GM19351 (cell line): ENCODE measurements at regions not wholly inside any gene's neighbourhood (a gene's known extent, or its start where the extent isn't known, plus 50 kb on each side); places are given as distances from the start of the nearest gene placed in this dataset.

Experiments
- ATAC-seq: cut with Tn5 transposase; IDR thresholded peaks from one replicate; pipeline ENCODE4 v1.9.1; 2021; ENCODE audit warnings: mild to moderate bottlenecking, moderate library complexity; ENCODE audit not compliant: unreplicated experiment

DNA sequence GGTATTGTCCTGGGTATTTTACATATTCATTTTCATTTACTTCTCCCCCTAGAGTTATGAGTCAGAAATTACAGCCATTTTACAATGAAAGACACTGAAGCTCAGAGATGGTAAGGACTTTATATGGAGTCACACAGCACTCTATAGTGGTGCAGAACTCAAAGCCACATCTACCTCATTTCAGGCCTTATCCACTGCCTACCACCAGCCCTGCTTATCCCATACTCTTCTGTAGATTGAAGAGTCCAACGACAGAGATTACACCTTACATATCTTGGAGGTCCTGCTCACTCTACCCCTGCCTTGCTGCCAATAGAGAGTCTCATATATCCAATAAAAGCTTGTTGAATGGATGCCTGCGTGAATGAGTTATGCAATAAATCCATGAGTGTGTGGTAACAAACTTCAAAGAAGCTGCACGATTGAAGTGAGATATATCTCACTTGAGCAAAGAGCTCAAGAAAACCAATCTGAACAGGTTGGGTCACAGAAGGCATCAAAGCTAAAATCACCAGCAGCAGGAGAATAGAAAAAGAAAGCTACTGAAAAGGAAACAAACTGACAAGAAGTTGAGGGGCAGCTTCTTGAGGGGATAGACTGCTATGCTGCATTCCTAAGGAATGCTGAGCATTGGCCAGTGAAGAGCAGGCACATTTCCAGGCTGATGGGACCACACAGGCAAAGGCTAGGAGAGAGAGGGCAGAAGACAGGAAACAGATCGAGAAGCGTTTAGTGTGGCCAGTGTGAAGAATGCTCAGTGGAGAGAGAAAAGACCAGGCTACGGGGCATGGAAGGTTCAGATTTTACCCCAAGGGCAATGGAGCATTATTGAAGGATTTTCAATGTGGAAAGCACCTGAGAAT is 585.6 kb downstream of the DHX35 start:
- no peak for ATAC-seq

GRCh38 chr20:39541136-39541803 is 579.1 kb downstream of the DHX35 start:
- ATAC-seq: no peak

- no peak for ATAC-seq
These were observed 576.2 kb downstream of the DHX35 start for GRCh38 chr20:39538317-39538716.

DNA sequence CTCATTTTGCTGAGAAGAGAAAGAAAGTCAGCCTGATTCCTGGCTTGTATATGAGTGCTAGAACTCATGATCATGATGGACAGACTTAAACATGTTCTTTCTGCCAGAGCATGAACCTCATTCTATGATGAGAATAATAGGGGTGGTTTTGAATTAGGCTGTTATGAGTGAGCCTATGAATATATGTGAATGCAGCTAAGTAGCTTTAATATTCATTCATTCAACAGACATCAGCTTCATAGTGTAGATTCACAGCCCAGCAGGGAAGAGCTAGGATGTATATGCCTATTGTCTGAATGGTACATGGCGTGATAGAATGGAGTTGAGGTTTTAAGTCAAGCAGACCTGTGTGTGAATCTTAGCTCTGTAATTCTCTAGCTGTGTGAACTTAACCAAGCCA is 573.2 kb downstream of the DHX35 start:
- ATAC-seq: no peak

DNA sequence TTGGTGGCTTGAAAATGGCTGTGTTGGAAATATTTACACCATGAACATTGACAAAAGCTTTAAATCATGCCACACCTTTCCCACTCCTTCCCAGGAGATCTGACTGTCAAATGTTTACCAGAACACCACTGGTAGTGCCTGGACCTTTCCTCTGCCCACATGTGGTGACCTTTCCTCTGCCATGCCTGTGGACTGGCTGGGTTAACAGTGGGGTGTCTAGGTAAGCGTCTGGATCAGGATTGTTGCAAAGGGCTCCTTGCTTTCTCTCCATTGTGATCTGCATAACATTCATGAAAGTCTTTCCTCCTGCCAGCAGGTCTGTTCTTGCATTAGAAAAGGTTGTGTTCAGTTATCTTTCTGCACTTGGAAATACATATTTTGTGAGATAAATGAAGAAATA is 572.7 kb downstream of the DHX35 start:
- ATAC-seq: no peak

DNA sequence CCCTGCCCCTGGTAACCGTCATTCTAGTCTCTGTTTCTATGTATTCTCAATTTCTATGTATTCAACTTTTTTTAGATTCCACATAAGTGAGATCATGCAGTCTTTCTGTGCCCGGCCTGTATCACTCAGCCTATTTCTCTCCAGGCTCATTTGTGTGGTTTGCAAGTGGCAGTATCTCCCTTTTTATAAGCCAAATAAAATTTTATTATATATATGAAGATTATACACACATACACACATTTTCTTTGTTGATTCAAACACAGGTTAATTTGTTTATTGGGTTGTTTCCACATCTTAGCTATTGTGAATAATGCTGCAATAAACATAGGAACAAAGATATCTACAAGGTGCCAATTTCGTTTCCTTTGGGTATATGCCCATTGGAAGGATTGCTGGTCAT is 571.7 kb downstream of the DHX35 start:
- no peak for ATAC-seq

GRCh38 chr20:39532205-39532604 is 570.1 kb downstream of the DHX35 start:
- ATAC-seq: no peak

DNA sequence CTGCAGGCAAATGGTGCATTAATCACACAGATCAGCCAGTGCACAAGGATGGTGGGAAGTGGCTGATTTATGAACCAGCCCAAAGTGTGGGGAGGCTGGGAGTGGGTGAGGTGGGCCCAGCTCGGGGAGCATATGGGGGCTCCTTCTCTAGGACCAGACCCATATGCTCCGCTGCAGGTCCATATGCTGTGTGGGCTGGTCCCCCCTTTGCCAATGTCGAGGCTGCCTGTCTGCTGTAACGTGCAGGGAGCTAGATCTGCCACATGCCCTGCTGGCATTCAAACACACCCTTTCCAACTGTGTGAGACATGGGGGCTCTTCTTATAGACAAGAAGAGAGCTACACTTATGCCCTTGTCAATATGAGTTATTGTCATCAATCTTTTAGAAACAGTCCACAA is 566.3 kb downstream of the DHX35 start:
- ATAC-seq: no peak

GRCh38 chr20:39524371-39524911 is 562.3 kb downstream of the DHX35 start:
- no peak for ATAC-seq

DNA sequence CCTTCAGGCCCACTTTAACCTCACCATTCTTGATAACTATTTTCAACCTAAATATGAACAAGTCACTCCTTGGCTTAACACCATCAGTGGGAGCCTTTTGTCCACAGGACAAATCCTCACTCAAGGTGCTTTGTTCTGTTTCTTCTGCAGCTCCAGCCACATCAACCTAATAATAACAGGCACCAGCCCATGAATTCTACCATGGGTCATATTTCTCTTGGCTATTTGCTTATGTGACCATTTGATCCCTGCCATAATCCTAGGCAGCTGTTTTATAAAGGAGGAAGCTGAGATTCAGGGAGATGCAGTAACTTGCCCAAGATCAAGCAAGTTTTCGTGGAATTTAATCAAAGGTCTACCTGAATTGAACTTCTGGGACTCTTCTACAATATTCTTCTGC is 561.3 kb downstream of the DHX35 start:
- no peak for ATAC-seq

DNA sequence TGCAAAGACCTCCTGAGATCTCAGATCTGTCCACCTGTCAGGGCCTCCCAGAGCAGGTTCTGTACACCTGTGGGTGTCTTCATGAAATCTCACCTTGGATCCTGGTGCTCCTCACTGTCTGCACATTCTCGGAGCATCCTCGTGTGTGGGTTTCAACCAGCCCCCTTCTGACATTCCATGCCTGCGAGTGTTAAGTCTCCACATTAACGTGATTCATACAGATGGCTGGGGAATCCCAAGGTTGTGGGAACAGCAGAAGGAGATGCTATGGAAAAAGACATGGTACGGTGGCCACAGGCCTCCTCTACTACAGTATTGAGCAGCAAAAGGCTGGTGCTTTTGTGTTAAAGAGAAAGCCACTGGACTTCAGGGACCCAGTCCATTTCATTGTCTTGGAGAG is 556.5 kb downstream of the DHX35 start:
- ATAC-seq: no peak

- no peak for ATAC-seq
These were observed 554.8 kb downstream of the DHX35 start for GRCh38 chr20:39516964-39517363.

DNA sequence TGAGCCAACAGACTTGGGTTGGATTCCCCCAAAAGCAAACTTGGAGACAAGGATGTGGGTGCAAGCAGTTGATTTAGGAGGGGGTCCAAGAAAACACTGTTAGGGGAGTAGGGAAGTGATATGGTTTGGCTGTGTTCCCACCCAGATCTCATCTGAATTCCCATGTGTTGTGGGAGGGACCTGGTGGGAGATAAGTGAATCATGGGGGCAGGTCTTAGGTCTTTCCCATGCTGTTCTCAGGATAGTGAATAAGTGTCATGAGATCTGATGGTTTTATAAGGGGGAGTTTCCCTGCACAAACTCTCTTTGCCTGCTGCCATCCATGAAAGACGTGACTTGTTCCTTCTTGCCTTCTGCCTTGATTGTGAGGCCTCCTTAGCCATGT is 542.6 kb downstream of the DHX35 start:
- ATAC-seq: no peak

DNA sequence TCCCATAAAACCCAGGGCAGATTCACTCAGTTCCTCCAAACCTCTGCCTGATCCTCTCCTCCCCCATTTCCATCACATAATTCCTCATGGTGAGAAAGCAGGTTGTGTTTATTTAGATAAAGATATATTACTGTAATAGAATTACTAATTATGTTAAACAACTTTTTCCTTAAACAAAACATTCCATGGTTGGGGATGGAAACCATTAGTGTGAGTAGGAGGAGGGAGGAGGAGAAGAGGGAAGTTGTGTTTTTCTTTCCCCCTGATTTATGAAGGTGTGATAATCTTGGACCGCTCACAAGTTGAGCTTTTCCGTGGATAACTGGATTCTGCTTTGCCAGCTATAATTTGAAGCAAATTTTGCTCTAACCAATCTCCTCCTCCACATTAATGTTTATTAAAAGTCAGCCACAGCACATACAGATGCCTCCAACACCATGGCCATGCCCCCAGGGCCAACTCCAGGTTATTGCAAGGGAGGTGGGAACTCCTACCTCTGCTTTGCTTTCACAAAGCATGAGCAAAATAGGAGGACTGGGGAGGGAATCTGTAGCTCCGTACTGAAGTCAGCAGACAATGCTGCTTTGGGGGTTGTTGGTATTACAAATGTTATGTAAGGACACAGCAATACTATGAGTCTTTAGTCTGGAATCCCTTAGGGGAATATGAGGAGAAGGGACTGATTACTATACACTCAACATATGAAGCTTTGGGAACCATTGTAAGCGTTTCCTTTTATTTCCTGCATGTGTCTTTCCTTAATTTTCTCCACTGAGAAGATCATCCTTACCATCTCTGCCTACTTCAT is 542.0 kb downstream of the DHX35 start:
- no peak for ATAC-seq

- ATAC-seq: no peak
These were observed 530.2 kb downstream of the DHX35 start for GRCh38 chr20:39492223-39492797.

GRCh38 chr20:39491711-39492110 is 529.6 kb downstream of the DHX35 start:
- no peak for ATAC-seq

DNA sequence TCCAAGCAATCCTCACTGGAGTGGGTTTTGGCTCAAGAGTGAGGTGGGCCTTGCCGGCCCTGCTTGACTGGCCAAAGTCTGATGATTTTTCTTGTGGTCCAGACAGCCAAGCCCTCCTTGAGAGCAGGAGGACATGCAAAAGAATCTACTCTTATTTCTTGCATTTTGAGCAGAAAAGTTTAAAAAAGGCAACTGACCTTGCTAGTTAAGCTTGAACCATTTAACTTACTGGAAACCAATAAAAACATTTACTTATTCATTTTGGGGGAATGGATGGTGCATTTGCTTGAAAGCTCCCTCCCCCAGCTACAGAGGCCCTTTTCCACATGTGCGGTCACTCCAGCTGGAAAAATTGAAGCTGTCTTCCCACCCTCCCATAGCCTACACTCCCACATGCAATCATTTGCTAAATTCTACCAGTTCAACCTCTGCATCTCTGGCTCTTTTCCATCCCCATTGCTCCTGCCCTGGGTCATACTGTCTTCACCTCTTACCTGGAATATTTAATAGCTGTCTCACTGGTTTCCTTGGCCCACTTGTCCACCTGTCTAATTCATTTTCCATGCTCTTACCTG is 527.9 kb downstream of the DHX35 start:
- ATAC-seq: no peak

DNA sequence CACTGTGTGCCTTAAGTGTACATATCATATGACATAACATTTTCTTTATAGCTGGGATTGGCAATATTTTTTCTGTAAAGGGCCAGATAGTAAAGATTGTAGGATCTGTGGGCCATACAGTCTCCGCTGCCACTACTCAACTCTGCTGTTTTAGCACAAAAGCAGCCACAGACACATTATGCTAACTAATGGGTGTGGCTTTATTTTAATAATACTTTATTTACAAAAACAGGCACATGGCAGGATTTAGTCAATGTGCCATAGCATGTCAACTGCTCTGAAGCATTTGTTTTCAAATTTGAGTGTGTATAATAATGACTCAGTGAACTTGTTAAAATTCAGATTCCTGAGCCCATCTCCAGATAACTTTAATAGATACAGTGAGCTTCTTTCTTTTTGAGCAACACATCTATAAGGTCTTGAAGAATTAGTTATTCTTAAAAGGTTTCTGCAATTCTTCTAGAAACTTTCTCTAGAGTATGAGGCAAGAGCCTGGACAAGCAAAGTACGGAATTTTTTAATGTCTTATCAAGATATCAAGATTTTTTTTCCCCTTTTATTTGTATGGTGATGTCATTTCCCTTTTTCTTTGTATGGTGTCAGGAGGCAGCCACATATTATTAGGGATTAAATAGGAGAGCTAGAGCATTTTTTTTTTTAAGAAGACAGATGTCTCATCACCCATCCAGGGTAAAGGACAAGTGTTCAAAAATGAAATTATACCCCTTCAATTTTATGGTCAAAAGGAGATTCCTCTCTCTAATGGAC is 518.3 kb downstream of the DHX35 start:
- ATAC-seq: no peak

- ATAC-seq: no peak
These were observed 517.2 kb downstream of the DHX35 start for GRCh38 chr20:39479196-39479810.
